Cardiac fibroblast (primary cell): ENCODE measurements at regions not wholly inside any gene's neighbourhood (a gene's known extent, or its start where the extent isn't known, plus 50 kb on each side); places are given as distances from the start of the nearest gene placed in this dataset.

Experiments used
- DNase-seq, 2 donors: peaks; one replicate each; pipeline versions ENCODE4 v3.0.0 to v3.0.0-alpha.2; 2010; ENCODE audit warnings: low read depth in 2 of 2
- H3K4me3 ChIP-seq, 2 donors: replicated peaks in 1 of 2; 1 replicate in 1 of 2; 2 replicates in 1 of 2; pipeline ENCODE4 v1.5.1; 2011; ENCODE audit warnings: low read depth in 2 of 2, low read length in 2 of 2, mild to moderate bottlenecking in 2 of 2, moderate library complexity in 1 of 2
- CTCF ChIP-seq: IDR thresholded peaks from one replicate; pipeline ENCODE4 v1.5.1; 2011; ENCODE audit warnings: low read depth, mild to moderate bottlenecking, low read length, inconsistent platforms

- DNase-seq: no peak
- TF ChIP-seq CTCF: no peak
- H3K4me3 ChIP-seq: no peak overlapping the region
These were observed 233.6 kb downstream of the BMP7 start for GRCh38 chr20:57032847-57033246.

GRCh38 chr20:57034001-57034400, 232.4 kb downstream of the BMP7 start:
- TF ChIP-seq CTCF: no peak
- DNase-seq: no peak
- no peak overlapping the region for H3K4me3 ChIP-seq

GRCh38 chr20:57037689-57038088, 228.8 kb downstream of the BMP7 start:
- DNase-seq: no peak
- no peak overlapping the region for H3K4me3 ChIP-seq

DNA sequence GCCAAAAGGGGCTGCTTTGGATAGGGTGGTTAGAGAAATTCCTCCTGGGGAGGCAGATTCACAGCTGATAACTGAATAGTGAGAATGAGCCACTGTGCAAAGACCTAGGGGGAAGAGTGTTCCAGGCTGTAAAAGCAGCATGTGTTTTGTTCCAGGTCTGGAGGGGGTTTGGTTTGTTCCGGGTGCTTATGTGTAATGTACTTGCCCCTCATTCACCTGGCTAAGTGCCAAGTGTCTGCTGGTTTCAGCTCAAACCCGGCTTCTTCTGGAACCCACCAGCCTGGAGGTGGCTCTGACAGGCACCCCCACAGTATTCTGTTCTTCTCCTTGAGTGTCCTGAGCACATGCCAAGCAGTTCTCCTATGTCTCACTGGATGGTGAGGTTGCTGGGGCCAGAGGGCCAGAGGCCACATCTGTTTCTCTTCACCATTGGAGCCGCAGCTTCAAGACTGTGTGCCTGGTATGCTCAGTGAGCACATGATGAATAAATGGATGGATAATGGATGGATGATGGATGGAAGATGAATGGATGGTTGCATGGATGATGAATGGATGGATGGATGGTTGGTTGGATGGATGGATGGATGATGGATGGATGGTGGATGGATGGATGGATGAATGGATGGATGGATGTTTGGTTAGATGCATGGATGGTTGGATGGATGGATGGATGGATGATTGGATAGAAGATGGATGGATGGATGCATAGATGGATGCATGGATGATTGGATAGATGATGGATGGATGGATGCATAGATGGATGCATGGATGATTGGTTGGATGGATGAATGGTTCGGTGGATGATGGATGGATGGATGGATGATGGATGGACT, 227.6 kb downstream of the BMP7 start:
- no peak for TF ChIP-seq CTCF
- no peak overlapping the region for H3K4me3 ChIP-seq
- no peak for DNase-seq

More at GRCh38 chr20:57037689-57038088, 228.8 kb downstream of the BMP7 start:
- no peak for TF ChIP-seq CTCF

DNA sequence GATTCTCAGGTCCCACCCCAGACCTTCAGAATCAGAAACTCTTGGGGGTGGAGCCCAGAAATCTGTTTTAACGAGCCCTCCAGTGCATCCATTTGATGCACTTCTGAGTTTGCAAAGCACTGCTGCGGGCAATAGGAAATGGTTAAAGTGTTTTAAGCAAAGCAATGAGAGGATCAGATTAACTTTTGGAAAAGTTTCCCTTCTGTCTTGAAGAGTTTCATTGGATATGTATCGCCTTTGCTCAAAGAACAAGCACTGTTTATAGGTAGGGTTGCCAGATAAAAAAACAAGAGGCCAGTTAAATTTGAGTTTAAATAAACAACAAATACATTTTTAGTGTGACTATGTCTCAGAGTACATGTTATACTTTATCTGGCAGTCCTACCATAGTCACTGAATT, 226.0 kb downstream of the BMP7 start:
- no peak for TF ChIP-seq CTCF
- no peak for DNase-seq
- no peak overlapping the region for H3K4me3 ChIP-seq

DNA sequence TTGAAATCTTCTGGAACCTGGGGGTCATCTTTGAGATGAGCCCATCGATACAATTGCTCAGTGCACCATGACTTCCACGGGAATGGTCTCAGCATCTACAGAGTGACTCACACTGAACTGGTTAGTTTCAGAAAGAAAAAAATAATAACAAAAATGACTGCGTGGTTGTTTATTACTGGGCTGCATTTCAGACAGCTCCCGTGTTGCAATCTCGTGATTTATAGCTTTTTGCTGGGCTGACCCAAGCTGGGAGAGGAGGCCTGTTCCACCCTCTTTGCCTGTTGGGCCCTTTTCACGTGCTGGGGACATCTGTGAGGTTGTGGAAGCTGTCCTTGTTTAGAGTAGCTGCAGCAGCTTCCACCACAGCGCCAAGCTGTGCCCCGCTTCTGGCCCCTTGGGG, 225.5 kb downstream of the BMP7 start:
- no peak for TF ChIP-seq CTCF
- peak in 1 of 2 donors; percentile 15 for DNase-seq
- no peak overlapping the region for H3K4me3 ChIP-seq
